B cell (primary cell): ENCODE measurements at regions not wholly inside any gene's neighbourhood (a gene's known extent, or its start where the extent isn't known, plus 50 kb on each side); places are given as distances from the start of the nearest gene placed in this dataset.

Experiments
- EZH2 ChIP-seq: IDR thresholded peaks from 2 replicates; pipeline ENCODE4 v1.6.1; 2012; ENCODE audit warnings: borderline replicate concordance, low read depth, mild to moderate bottlenecking, moderate library complexity, low read length; ENCODE audit not compliant: insufficient read depth, poor library complexity, severe bottlenecking
- TF ChIP-seq, protein P1 (sequence below): fragments of 200-600 bp; IDR thresholded peaks from one replicate; pipeline ENCODE4 v1.8.0; 2022; ENCODE audit warnings: antibody characterized with exemption, mild to moderate bottlenecking

GRCh38 chr1:191729742-191730141 is 428.5 kb upstream of the RGS18 start:
- TF ChIP-seq, protein P1, sequence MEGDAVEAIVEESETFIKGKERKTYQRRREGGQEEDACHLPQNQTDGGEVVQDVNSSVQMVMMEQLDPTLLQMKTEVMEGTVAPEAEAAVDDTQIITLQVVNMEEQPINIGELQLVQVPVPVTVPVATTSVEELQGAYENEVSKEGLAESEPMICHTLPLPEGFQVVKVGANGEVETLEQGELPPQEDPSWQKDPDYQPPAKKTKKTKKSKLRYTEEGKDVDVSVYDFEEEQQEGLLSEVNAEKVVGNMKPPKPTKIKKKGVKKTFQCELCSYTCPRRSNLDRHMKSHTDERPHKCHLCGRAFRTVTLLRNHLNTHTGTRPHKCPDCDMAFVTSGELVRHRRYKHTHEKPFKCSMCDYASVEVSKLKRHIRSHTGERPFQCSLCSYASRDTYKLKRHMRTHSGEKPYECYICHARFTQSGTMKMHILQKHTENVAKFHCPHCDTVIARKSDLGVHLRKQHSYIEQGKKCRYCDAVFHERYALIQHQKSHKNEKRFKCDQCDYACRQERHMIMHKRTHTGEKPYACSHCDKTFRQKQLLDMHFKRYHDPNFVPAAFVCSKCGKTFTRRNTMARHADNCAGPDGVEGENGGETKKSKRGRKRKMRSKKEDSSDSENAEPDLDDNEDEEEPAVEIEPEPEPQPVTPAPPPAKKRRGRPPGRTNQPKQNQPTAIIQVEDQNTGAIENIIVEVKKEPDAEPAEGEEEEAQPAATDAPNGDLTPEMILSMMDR = no peak
- no peak for TF ChIP-seq EZH2
